ENCODE measurements at regions not wholly inside any gene's neighbourhood (a gene's known extent, or its start where the extent isn't known, plus 50 kb on each side); places are given as distances from the start of the nearest gene placed in this dataset.

DNA sequence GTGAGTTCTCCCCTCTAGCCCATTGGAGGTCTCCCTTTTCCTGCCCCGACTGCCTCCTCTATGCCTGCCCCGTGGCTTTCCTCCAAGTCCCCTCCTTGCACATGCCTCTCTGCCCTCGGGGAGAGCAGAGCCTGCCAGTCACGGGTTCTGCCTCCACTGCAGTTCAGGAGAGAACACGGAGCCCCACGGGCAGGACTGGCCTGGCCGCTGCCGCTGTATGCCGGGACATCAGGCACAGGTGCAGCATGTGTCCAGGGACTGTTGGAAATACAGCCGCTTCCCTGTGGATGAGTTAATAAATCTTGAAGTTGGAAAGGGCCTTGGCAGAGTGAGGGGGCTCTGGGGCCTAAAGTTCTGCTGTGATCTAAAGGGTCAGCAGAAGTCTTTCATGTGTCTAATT, 676.6 kb downstream of the MATN1 start:
- Mint-ChIP-seq H3K27me3 (ENCODE audit: insufficient read depth, low read depth) (peaks cover 3% of the 10 kb centered on the region), H3K4me1 (no peaks in the 10 kb centered on the region), H3K4me3 (no peak overlapping the region), H3K9me3 (no peaks in the 10 kb centered on the region), H3K27ac (no peak overlapping the region), H3K36me3 (no peaks in the 10 kb centered on the region)
- Histone ChIP-seq H2AFZ (replicated peaks) (no peak overlapping the region), H3K79me2 (ENCODE audit: low read depth) (no peaks in the 10 kb centered on the region), H3K9ac (no peak overlapping the region), H3K36me3 (no peaks in the 10 kb centered on the region), H3F3A (ENCODE audit: low read depth) (no peaks in the 10 kb centered on the region), H4K20me1 (ENCODE audit: low read depth) (no peaks in the 10 kb centered on the region), H3K27ac (no peak overlapping the region), H3K27me3 (no peaks in the 10 kb centered on the region), H3K4me3 (no peak overlapping the region), H3K9me3 (ENCODE audit: low read depth) (no peaks in the 10 kb centered on the region), H3K4me1 (no peaks in the 10 kb centered on the region), H3K4me2 (no peak overlapping the region)
- DNase-seq (ENCODE audit: low spot score): no peak
- TF ChIP-seq, protein P1, sequence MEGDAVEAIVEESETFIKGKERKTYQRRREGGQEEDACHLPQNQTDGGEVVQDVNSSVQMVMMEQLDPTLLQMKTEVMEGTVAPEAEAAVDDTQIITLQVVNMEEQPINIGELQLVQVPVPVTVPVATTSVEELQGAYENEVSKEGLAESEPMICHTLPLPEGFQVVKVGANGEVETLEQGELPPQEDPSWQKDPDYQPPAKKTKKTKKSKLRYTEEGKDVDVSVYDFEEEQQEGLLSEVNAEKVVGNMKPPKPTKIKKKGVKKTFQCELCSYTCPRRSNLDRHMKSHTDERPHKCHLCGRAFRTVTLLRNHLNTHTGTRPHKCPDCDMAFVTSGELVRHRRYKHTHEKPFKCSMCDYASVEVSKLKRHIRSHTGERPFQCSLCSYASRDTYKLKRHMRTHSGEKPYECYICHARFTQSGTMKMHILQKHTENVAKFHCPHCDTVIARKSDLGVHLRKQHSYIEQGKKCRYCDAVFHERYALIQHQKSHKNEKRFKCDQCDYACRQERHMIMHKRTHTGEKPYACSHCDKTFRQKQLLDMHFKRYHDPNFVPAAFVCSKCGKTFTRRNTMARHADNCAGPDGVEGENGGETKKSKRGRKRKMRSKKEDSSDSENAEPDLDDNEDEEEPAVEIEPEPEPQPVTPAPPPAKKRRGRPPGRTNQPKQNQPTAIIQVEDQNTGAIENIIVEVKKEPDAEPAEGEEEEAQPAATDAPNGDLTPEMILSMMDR (IDR thresholded peaks at IDR 0.05): no peak
- TF ChIP-seq EZH2 (IDR thresholded peaks at IDR 0.05): no peak
- no peak for TF ChIP-seq EZH2phosphoT487 (IDR thresholded peaks at IDR 0.05)

DNA sequence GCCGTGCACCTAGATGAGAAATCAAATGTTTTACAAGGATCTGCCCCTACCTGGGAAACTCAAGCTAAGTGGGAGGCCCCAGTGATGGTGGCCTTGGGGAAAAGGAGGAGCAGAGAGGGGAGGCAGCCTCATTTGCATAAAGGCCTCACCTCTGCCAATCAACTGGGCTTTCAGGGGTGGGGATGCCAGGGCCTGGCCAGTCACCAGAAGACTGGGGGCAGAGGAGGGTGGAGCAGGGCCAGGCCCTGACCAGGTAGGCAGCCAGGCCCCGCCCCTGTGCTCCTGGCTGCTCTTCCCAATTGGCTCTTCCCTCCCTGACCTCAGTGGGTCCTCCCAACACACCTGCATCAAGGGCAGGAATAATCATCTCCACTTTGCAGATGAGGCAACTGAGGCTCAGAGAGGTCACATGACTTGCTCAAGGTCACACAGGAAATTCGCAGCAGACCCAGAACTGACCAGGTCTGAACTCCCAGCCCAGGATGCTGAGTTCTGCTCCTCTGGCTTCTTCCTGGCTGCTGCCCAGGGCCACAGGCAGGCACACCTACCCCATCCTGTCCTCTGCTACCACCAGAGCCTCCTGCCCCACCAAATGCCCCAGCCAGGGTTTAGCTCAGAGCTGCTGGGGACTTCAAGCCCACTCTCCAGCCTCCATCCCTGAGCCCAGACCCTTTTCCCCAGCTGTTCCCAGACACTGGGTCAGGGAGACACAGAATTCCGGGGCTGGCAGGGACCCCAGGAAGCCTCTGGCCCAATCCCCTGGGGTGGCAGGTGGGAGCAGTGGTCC, 677.9 kb downstream of the MATN1 start:
- Histone ChIP-seq H3K4me2 (no peak overlapping the region), H3K79me2 (ENCODE audit: low read depth) (no peaks in the 10 kb centered on the region), H2AFZ (replicated peaks) (no peak overlapping the region), H3K27ac (no peak overlapping the region), H4K20me1 (ENCODE audit: low read depth) (no peaks in the 10 kb centered on the region), H3K36me3 (no peaks in the 10 kb centered on the region), H3K4me1 (no peaks in the 10 kb centered on the region), H3K9ac (no peak overlapping the region), H3K27me3 (no peaks in the 10 kb centered on the region), H3K4me3 (no peak overlapping the region), H3K9me3 (ENCODE audit: low read depth) (no peaks in the 10 kb centered on the region), H3F3A (ENCODE audit: low read depth) (no peaks in the 10 kb centered on the region)
- H3K27ac Mint-ChIP-seq: peak overlapping the region; percentile 23
- H3K27me3 Mint-ChIP-seq (ENCODE audit: insufficient read depth, low read depth): peaks cover 3% of the 10 kb centered on the region
- DNase-seq (ENCODE audit: low spot score): no peak
- TF ChIP-seq, protein P1 (IDR thresholded peaks at IDR 0.05): no peak
- TF ChIP-seq EZH2phosphoT487 (IDR thresholded peaks at IDR 0.05) (no peak), EZH2 (IDR thresholded peaks at IDR 0.05) (no peak)
- H3K9me3 Mint-ChIP-seq: no peaks in the 10 kb centered on the region
- no peak overlapping the region for H3K4me3 Mint-ChIP-seq
- H3K4me1 Mint-ChIP-seq: no peaks in the 10 kb centered on the region
- H3K36me3 Mint-ChIP-seq: no peaks in the 10 kb centered on the region

DNA sequence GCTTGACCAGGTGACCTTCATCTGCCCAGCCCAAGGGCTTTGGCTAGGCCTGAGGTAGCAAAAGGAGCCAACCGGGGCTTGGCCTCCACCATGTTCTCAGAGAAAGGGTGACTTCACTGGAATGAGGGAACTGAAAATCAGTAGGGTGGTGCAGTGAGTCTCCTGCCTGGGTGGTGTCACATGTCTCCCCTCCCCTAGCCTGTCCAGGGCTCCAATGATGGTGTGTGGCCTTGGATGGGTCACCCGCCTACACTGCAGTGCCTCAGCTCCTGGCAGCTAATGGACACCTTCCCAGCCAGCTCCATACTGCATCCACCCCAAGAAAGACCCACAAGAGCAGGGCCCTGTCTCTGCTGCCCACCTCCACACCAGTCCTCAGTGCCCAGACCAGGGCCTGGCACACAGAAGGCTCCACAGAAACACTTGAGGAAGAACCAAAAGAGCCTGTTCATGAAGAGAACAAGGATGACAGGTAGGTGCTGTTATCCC, 678.7 kb downstream of the MATN1 start:
- H3K9ac ChIP-seq: no peak overlapping the region
- H3K4me3 ChIP-seq: no peak overlapping the region
- no peak overlapping the region for H3K4me2 ChIP-seq
- no peaks in the 10 kb centered on the region for H3K9me3 ChIP-seq (ENCODE audit: low read depth)
- no peaks in the 10 kb centered on the region for H4K20me1 ChIP-seq (ENCODE audit: low read depth)
- H3K9me3 Mint-ChIP-seq: no peaks in the 10 kb centered on the region
- H3K36me3 ChIP-seq: no peaks in the 10 kb centered on the region
- H3K4me1 Mint-ChIP-seq: no peaks in the 10 kb centered on the region
- H3K27me3 ChIP-seq: no peaks in the 10 kb centered on the region
- H2AFZ ChIP-seq (replicated peaks): no peak overlapping the region
- H3K27ac Mint-ChIP-seq: peak overlapping the region; percentile 23
- H3K27me3 Mint-ChIP-seq (ENCODE audit: insufficient read depth, low read depth): peaks cover 3% of the 10 kb centered on the region
- no peaks in the 10 kb centered on the region for H3F3A ChIP-seq (ENCODE audit: low read depth)
- no peaks in the 10 kb centered on the region for H3K79me2 ChIP-seq (ENCODE audit: low read depth)
- TF ChIP-seq EZH2phosphoT487 (IDR thresholded peaks at IDR 0.05): no peak
- TF ChIP-seq EZH2 (IDR thresholded peaks at IDR 0.05): no peak
- H3K36me3 Mint-ChIP-seq: no peaks in the 10 kb centered on the region
- no peaks in the 10 kb centered on the region for H3K4me1 ChIP-seq
- H3K4me3 Mint-ChIP-seq: no peak overlapping the region
- H3K27ac ChIP-seq: no peak overlapping the region
- DNase-seq (ENCODE audit: low spot score): no peak

Measured in neural progenitor cell (in vitro differentiated cells).